ENCODE measurements at regions not wholly inside any gene's neighbourhood (a gene's known extent, or its start where the extent isn't known, plus 50 kb on each side); places are given as distances from the start of the nearest gene placed in this dataset.

DNA sequence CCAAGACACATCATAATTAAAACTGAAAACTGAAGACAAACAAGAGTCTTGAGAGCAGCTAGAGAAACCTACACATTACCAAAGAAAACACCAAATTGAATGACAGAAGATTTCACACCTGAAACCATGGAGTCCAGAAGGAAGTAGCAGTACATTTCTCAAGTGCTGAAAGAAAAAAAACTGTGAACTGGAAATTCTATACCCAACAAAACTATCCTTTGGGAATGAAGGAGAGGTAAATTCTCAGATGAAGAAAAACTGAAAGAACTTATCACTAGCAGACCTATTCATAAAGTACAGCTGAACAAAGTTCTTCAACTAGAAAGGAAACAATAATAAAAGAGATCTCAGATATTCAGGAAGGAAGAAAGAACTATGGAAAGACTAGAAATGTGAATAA is 198.7 kb upstream of the ZNF507 start:
- Mint-ChIP-seq H3K4me1 (ENCODE audit: insufficient read depth, unreplicated experiment) (no peaks in the 10 kb centered on the region), H3K9me3 (ENCODE audit: unreplicated experiment) (peaks cover 64% of the 10 kb centered on the region), H3K27me3 (ENCODE audit: insufficient read depth, unreplicated experiment) (no peaks in the 10 kb centered on the region), H3K4me3 (ENCODE audit: unreplicated experiment) (no peak overlapping the region), H3K27ac (ENCODE audit: low read depth, unreplicated experiment) (no peak overlapping the region), H3K36me3 (ENCODE audit: insufficient read depth, unreplicated experiment) (no peaks in the 10 kb centered on the region)
- CTCF ChIA-PET: no interaction called here
- no peak for TF ChIP-seq CTCF (IDR thresholded peaks at IDR 0.05; ENCODE audit: unreplicated experiment)
- POLR2A ChIA-PET: no interaction called here
- intact Hi-C loops (cut with micrococcal nuclease): no loop called here
- no TSS peak for BruUV-seq (replicated peaks)
- no peak for DNase-seq (ENCODE audit: unreplicated experiment)

- Mint-ChIP-seq H3K9me3 (ENCODE audit: unreplicated experiment) (peaks cover 58% of the 10 kb centered on the region), H3K36me3 (ENCODE audit: insufficient read depth, unreplicated experiment) (no peaks in the 10 kb centered on the region), H3K4me3 (ENCODE audit: unreplicated experiment) (no peak overlapping the region), H3K27me3 (ENCODE audit: insufficient read depth, unreplicated experiment) (no peaks in the 10 kb centered on the region), H3K4me1 (ENCODE audit: insufficient read depth, unreplicated experiment) (no peaks in the 10 kb centered on the region), H3K27ac (ENCODE audit: low read depth, unreplicated experiment) (no peak overlapping the region)
- DNase-seq (ENCODE audit: unreplicated experiment): no peak
- BruUV-seq (replicated peaks): no TSS peak
- POLR2A ChIA-PET: no interaction called here
- no peak for TF ChIP-seq CTCF (IDR thresholded peaks at IDR 0.05; ENCODE audit: unreplicated experiment)
- CTCF ChIA-PET: interaction anchor here (0.7 kb wide), 1 partner anchor 449 kb away, joined by 3 read pairs; no protein-coding TSS in a partner anchor
- intact Hi-C loops (cut with micrococcal nuclease): no loop called here
Measured at GRCh38 chr19:32150605-32151004, 194.8 kb upstream of the ZNF507 start.

DNA sequence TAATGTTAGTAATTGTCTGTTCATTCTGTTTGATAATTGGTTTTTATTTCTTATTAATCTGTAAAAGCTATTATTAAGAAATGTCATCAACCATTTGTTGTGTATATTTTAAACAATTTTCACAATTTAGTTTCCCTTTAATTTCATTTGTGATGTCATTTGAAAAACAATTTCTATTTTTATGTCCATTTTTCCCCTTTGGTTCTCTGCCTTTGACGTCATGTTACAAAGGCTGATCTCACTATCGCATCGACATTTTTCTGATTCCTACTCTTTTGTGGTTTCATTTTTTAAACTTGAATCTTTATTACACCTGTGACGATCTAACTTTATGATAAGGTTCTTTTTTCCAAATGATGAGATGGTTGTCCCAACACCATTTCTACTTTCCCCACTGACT is 191.0 kb upstream of the ZNF507 start:
- Mint-ChIP-seq H3K27ac (ENCODE audit: low read depth, unreplicated experiment) (no peak overlapping the region), H3K36me3 (ENCODE audit: insufficient read depth, unreplicated experiment) (no peaks in the 10 kb centered on the region), H3K27me3 (ENCODE audit: insufficient read depth, unreplicated experiment) (no peaks in the 10 kb centered on the region), H3K4me1 (ENCODE audit: insufficient read depth, unreplicated experiment) (no peaks in the 10 kb centered on the region), H3K4me3 (ENCODE audit: unreplicated experiment) (no peak overlapping the region), H3K9me3 (ENCODE audit: unreplicated experiment) (peaks cover 50% of the 10 kb centered on the region)
- BruUV-seq (replicated peaks): no TSS peak
- ChIA-PET CTCF (no interaction called here), POLR2A (no interaction called here)
- no peak for TF ChIP-seq CTCF (IDR thresholded peaks at IDR 0.05; ENCODE audit: unreplicated experiment)
- intact Hi-C loops (cut with micrococcal nuclease): no loop called here
- DNase-seq (ENCODE audit: unreplicated experiment): no peak

DNA sequence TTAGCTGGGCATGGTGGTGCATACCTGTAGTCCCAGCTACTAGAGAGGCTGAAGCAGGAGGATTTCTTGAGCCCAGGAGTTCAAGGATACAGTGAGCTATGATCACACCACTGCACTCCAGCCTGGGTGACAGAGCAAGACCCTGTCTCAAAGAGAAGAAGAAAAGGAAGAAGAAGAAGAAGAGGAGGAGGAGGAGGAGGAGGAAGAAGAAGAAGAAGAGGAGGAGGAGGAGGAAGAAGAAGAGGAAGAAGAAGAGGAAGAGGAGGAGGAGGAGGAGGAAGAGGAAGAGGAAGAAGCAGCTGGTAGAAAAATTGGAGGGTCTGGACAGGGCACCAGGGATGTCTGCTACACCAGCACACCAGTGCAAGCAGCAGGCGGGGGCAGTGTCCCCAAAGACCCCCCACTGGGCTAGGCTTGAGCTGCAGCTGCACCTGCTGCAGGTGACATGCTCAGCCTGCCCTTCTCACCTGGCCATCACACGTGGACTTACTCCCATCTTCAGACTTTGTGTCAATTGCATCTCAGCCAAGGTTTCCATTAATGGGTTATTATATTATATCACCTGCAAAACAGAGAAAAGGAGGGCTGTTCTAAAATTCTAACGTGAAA is 180.9 kb upstream of the ZNF507 start:
- ChIA-PET POLR2A (no interaction called here), CTCF (no interaction called here)
- H3K4me1 Mint-ChIP-seq (ENCODE audit: insufficient read depth, unreplicated experiment): no peaks in the 10 kb centered on the region
- TF ChIP-seq CTCF (IDR thresholded peaks at IDR 0.05; ENCODE audit: unreplicated experiment): no peak
- no TSS peak for BruUV-seq (replicated peaks)
- no peak for DNase-seq (ENCODE audit: unreplicated experiment)
- H3K27me3 Mint-ChIP-seq (ENCODE audit: insufficient read depth, unreplicated experiment): no peaks in the 10 kb centered on the region
- H3K27ac Mint-ChIP-seq (ENCODE audit: low read depth, unreplicated experiment): no peak overlapping the region
- H3K9me3 Mint-ChIP-seq (ENCODE audit: unreplicated experiment): peaks cover 25% of the 10 kb centered on the region
- H3K4me3 Mint-ChIP-seq (ENCODE audit: unreplicated experiment): no peak overlapping the region
- H3K36me3 Mint-ChIP-seq (ENCODE audit: insufficient read depth, unreplicated experiment): no peaks in the 10 kb centered on the region
- intact Hi-C loops (cut with micrococcal nuclease): no loop called here
